ENCODE measurements at regions not wholly inside any gene's neighbourhood (a gene's known extent, or its start where the extent isn't known, plus 50 kb on each side); places are given as distances from the start of the nearest gene placed in this dataset.

- TF ChIP-seq EZH2phosphoT487 (IDR thresholded peaks at IDR 0.05; ENCODE audit: borderline replicate concordance, low read length) (no peak), CTCF (IDR thresholded peaks at IDR 0.05; ENCODE audit: low read depth, low read length, poor library complexity, severe bottlenecking) (no peak)
These were observed 208.3 kb downstream of the FOXO1 start for GRCh38 chr13:40457929-40458719.
